ENCODE measurements at regions not wholly inside any gene's neighbourhood (a gene's known extent, or its start where the extent isn't known, plus 50 kb on each side); places are given as distances from the start of the nearest gene placed in this dataset.

DNA sequence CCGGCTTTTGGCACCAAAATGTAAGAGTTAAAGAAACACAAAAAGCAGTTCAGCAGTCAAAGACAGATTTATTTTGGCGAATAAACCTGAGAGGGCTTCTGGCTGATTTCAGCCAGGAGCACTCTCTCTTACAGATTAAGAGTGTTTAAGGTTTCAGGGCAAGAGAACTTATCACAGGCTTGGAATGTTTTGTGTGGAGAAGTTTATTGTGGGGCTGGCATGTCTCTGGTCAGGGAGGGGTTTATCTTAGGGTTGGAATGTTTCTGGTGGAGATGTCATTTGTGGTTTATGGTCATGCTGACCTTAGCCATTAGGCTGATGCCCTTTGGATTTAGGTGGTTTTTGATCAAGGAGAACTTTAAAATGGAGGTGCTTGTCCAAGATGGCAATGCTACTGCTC is 622.3 kb upstream of the PTPRD start:
- Mint-ChIP-seq H3K4me3 (no peak overlapping the region), H3K9me3 (ENCODE audit: low read depth) (peaks cover 14% of the 10 kb centered on the region), H3K36me3 (ENCODE audit: low read depth) (no peaks in the 10 kb centered on the region), H3K27me3 (no peaks in the 10 kb centered on the region), H3K27ac (no peak overlapping the region), H3K4me1 (no peaks in the 10 kb centered on the region)
- ChIA-PET CTCF (no interaction called here), POLR2A (no interaction called here)
- DNase-seq (no peak), ATAC-seq (no peak)
- intact Hi-C loops (cut with DNase I, micrococcal nuclease), result no loop called here

- CTCF ChIA-PET, result no interaction called here
- intact Hi-C loops (cut with DNase I, micrococcal nuclease), result no loop called here
- Mint-ChIP-seq H3K27ac (no peak overlapping the region), H3K36me3 (ENCODE audit: low read depth) (no peaks in the 10 kb centered on the region), H3K4me1 (no peaks in the 10 kb centered on the region), H3K4me3 (no peak overlapping the region), H3K27me3 (no peaks in the 10 kb centered on the region), H3K9me3 (ENCODE audit: low read depth) (peaks cover 19% of the 10 kb centered on the region)
- no peak for DNase-seq
- no peak for ATAC-seq
- POLR2A ChIA-PET, result no interaction called here
Measured at GRCh38 chr9:11241779-11242178, 629.0 kb upstream of the PTPRD start.

DNA sequence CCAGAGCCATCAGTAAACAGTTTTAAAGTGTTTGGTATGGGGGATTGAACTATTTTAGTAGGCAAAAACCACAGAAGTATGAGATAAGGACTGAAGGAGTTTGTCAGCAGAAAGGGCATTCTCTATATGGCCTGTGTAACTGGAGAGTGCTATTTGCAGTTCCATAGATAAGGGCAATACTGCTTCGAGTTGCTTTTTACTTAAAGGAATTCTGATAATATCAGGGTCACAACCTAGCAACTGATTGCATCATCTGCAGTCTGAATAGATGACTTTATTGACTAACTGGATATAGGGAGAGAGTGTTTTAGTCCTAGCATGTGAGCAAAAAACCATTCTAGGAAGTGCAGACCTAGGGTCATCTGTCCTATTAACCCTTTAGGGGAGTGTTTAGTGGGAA is 645.2 kb upstream of the PTPRD start:
- H3K36me3 Mint-ChIP-seq (ENCODE audit: low read depth), result no peaks in the 10 kb centered on the region
- H3K4me1 Mint-ChIP-seq, result no peaks in the 10 kb centered on the region
- no peak overlapping the region for H3K27ac Mint-ChIP-seq
- POLR2A ChIA-PET, result no interaction called here
- no peak overlapping the region for H3K4me3 Mint-ChIP-seq
- H3K9me3 Mint-ChIP-seq (ENCODE audit: low read depth), result peaks cover 27% of the 10 kb centered on the region
- ATAC-seq (no peak), DNase-seq (no peak)
- CTCF ChIA-PET, result no interaction called here
- no peaks in the 10 kb centered on the region for H3K27me3 Mint-ChIP-seq
- intact Hi-C loops (cut with DNase I, micrococcal nuclease), result no loop called here

DNA sequence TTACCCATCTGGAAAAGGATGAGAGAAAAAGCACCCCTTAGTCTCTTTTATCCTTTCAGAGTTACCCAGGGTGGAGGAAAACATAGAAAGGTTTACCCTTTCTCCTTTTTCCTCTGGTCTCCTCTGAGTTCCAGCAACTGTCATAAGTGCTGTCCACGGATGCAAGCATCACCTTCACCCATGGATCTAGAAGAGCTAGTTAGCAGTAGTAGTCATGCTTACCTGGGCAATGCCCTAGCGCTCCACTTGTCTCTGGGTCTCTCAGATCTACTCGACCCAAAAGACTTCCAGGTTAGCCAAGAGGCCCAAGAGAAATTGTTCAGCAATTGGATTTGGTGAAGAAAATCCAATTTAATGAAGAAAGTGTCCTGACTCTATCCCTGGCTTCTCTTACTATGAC is 656.2 kb upstream of the PTPRD start:
- no peak for ATAC-seq
- no peaks in the 10 kb centered on the region for H3K27me3 Mint-ChIP-seq
- intact Hi-C loops (cut with DNase I, micrococcal nuclease), result no loop called here
- ChIA-PET CTCF (no interaction called here), POLR2A (no interaction called here)
- H3K4me1 Mint-ChIP-seq, result no peaks in the 10 kb centered on the region
- no peak overlapping the region for H3K27ac Mint-ChIP-seq
- no peak overlapping the region for H3K4me3 Mint-ChIP-seq
- no peak for DNase-seq
- H3K36me3 Mint-ChIP-seq (ENCODE audit: low read depth), result no peaks in the 10 kb centered on the region
- peaks cover 25% of the 10 kb centered on the region for H3K9me3 Mint-ChIP-seq (ENCODE audit: low read depth)

GRCh38 chr9:11275158-11275695 is 662.4 kb upstream of the PTPRD start:
- intact Hi-C loops (cut with DNase I, micrococcal nuclease), result no loop called here
- no peaks in the 10 kb centered on the region for H3K27me3 Mint-ChIP-seq
- ChIA-PET CTCF (no interaction called here), POLR2A (no interaction called here)
- H3K4me3 Mint-ChIP-seq, result no peak overlapping the region
- peaks cover 4% of the 10 kb centered on the region for H3K9me3 Mint-ChIP-seq (ENCODE audit: low read depth)
- DNase-seq (no peak), ATAC-seq (no peak)
- H3K36me3 Mint-ChIP-seq (ENCODE audit: low read depth), result no peaks in the 10 kb centered on the region
- H3K4me1 Mint-ChIP-seq, result no peaks in the 10 kb centered on the region
- no peak overlapping the region for H3K27ac Mint-ChIP-seq

- ATAC-seq (no peak), DNase-seq (no peak)
- H3K27ac Mint-ChIP-seq, result no peak overlapping the region
- H3K36me3 Mint-ChIP-seq (ENCODE audit: low read depth), result no peaks in the 10 kb centered on the region
- no peaks in the 10 kb centered on the region for H3K4me1 Mint-ChIP-seq
- intact Hi-C loops (cut with DNase I, micrococcal nuclease), result no loop called here
- POLR2A ChIA-PET, result no interaction called here
- H3K4me3 Mint-ChIP-seq, result no peak overlapping the region
- H3K27me3 Mint-ChIP-seq, result no peaks in the 10 kb centered on the region
- CTCF ChIA-PET, result no interaction called here
- H3K9me3 Mint-ChIP-seq (ENCODE audit: low read depth), result peaks cover 14% of the 10 kb centered on the region
Measured at GRCh38 chr9:11312966-11313365, 700.2 kb upstream of the PTPRD start.

DNA sequence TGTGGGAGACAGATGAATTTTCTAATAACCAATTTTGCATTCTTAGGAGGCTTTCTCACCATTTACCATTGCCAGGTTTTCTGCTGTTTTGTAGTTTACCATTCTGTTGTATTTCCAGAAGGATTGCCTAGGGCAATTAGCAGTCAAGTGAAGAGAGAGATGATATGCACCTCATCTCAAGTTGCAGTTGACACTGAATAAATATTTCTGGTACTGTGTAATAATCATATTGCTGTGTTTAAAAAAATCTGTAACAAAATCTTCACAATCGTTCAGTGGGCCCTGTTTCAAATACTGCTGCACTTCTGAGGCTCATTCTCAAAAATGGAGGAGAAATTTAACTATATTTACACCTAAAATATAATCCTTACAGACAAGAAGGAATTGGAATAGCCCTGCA is 706.1 kb upstream of the PTPRD start:
- no peaks in the 10 kb centered on the region for H3K27me3 Mint-ChIP-seq
- intact Hi-C loops (cut with DNase I, micrococcal nuclease), result no loop called here

GRCh38 chr9:11319538-11319937 is 706.7 kb upstream of the PTPRD start:
- ATAC-seq (no peak), DNase-seq (no peak)
- Mint-ChIP-seq H3K36me3 (ENCODE audit: low read depth) (no peaks in the 10 kb centered on the region), H3K4me3 (no peak overlapping the region), H3K9me3 (ENCODE audit: low read depth) (peaks cover 2% of the 10 kb centered on the region), H3K27ac (no peak overlapping the region), H3K27me3 (no peaks in the 10 kb centered on the region), H3K4me1 (no peaks in the 10 kb centered on the region)
- intact Hi-C loops (cut with DNase I, micrococcal nuclease), result no loop called here
- ChIA-PET POLR2A (no interaction called here), CTCF (no interaction called here)

More for the DNA sequence above, 706.1 kb upstream of the PTPRD start:
- no peak for ATAC-seq
- POLR2A ChIA-PET, result no interaction called here
- Mint-ChIP-seq H3K9me3 (ENCODE audit: low read depth) (peaks cover 2% of the 10 kb centered on the region), H3K27ac (no peak overlapping the region), H3K4me3 (no peak overlapping the region), H3K4me1 (no peaks in the 10 kb centered on the region), H3K36me3 (ENCODE audit: low read depth) (no peaks in the 10 kb centered on the region)
- no peak for DNase-seq
- CTCF ChIA-PET, result no interaction called here

DNA sequence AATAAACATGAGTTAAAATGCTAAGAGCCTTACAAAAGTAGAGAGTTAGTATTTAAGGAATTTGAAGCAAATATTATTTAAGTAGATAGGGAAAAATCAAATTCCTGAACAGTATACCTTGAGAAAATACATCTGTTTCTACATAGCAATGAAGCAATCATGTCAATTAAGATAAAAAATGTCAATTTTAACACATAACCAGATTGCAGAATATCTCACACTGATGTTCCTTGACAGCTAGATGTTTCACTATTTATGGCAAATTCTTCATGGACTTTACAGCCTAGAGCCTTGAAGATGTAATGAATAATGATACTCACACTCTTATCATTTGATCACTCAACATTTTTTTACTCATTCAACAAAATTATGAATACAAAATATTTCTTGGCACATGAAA is 708.2 kb upstream of the PTPRD start:
- intact Hi-C loops (cut with DNase I, micrococcal nuclease), result no loop called here
- ChIA-PET POLR2A (no interaction called here), CTCF (no interaction called here)
- no peak for DNase-seq
- Mint-ChIP-seq H3K27ac (no peak overlapping the region), H3K4me1 (no peaks in the 10 kb centered on the region), H3K4me3 (no peak overlapping the region), H3K27me3 (no peaks in the 10 kb centered on the region), H3K36me3 (ENCODE audit: low read depth) (no peaks in the 10 kb centered on the region), H3K9me3 (ENCODE audit: low read depth) (no peaks in the 10 kb centered on the region)
- no peak for ATAC-seq

DNA sequence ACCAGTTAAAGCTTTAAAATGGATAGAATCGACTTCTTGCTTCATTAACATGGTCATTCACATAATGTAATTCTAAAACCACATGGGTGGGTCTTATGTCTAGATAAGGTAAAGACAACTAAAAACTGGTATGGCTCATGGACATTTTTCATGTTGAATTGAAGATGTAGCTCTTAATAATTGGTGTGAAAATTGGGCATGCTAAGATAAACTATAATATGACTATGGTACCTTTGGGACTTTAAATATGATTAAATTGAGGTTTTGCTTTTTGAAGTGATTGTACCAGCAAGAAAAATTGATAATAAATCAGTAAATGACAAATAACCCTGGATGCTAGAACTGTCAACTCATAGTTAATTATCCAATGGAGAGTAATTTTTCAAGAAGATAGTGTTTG is 710.7 kb upstream of the PTPRD start:
- CTCF ChIA-PET, result no interaction called here
- H3K4me1 Mint-ChIP-seq, result no peaks in the 10 kb centered on the region

GRCh38 chr9:11326231-11326630 is 713.4 kb upstream of the PTPRD start:
- H3K4me3 Mint-ChIP-seq, result no peak overlapping the region
- no peaks in the 10 kb centered on the region for H3K36me3 Mint-ChIP-seq (ENCODE audit: low read depth)
- ATAC-seq (no peak), DNase-seq (no peak)
- no peaks in the 10 kb centered on the region for H3K27me3 Mint-ChIP-seq
- no peaks in the 10 kb centered on the region for H3K4me1 Mint-ChIP-seq
- no peak overlapping the region for H3K27ac Mint-ChIP-seq
- intact Hi-C loops (cut with DNase I, micrococcal nuclease), result no loop called here
- peaks cover 5% of the 10 kb centered on the region for H3K9me3 Mint-ChIP-seq (ENCODE audit: low read depth)
- POLR2A ChIA-PET, result no interaction called here
- CTCF ChIA-PET, result no interaction called here

More for the DNA sequence above, 710.7 kb upstream of the PTPRD start:
- POLR2A ChIA-PET, result no interaction called here
- no peaks in the 10 kb centered on the region for H3K36me3 Mint-ChIP-seq (ENCODE audit: low read depth)
- no peaks in the 10 kb centered on the region for H3K27me3 Mint-ChIP-seq
- ATAC-seq (no peak), DNase-seq (no peak)
- H3K27ac Mint-ChIP-seq, result no peak overlapping the region
- H3K9me3 Mint-ChIP-seq (ENCODE audit: low read depth), result peaks cover 3% of the 10 kb centered on the region
- no peak overlapping the region for H3K4me3 Mint-ChIP-seq
- intact Hi-C loops (cut with DNase I, micrococcal nuclease), result no loop called here

DNA sequence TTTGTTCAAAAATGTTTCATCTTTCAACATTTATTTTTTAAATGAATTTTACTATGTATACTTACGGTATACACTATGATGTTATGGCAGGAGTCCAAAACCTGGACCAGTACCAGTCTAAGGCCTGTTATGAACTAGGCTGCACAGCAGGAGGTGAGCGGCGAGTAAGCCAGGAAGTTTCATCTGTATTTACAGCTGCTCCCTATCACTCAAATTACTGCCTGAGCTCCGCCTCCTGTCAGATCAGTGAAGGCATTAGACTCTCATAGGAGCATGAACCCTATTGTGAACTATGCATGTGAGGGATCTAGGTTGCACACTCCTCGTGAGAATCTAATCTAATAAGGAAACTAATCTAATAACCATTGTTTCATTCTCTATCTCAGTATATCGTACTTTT is 715.5 kb upstream of the PTPRD start:
- H3K9me3 Mint-ChIP-seq (ENCODE audit: low read depth), result peaks cover 7% of the 10 kb centered on the region
- ChIA-PET CTCF (no interaction called here), POLR2A (no interaction called here)
- no peaks in the 10 kb centered on the region for H3K36me3 Mint-ChIP-seq (ENCODE audit: low read depth)
- DNase-seq, result no peak
- no peaks in the 10 kb centered on the region for H3K27me3 Mint-ChIP-seq
- intact Hi-C loops (cut with DNase I, micrococcal nuclease), result no loop called here
- H3K4me1 Mint-ChIP-seq, result no peaks in the 10 kb centered on the region
- no peak overlapping the region for H3K27ac Mint-ChIP-seq
- ATAC-seq, result no peak
- no peak overlapping the region for H3K4me3 Mint-ChIP-seq

- peaks cover 4% of the 10 kb centered on the region for H3K9me3 Mint-ChIP-seq (ENCODE audit: low read depth)
- intact Hi-C loops (cut with DNase I, micrococcal nuclease), result no loop called here
- no peak overlapping the region for H3K27ac Mint-ChIP-seq
- POLR2A ChIA-PET, result no interaction called here
- no peak overlapping the region for H3K4me3 Mint-ChIP-seq
- no peak for ATAC-seq
- DNase-seq, result no peak
- H3K36me3 Mint-ChIP-seq (ENCODE audit: low read depth), result no peaks in the 10 kb centered on the region
- H3K4me1 Mint-ChIP-seq, result no peaks in the 10 kb centered on the region
- H3K27me3 Mint-ChIP-seq, result no peaks in the 10 kb centered on the region
- CTCF ChIA-PET, result no interaction called here
Measured at GRCh38 chr9:11335011-11335410, 722.2 kb upstream of the PTPRD start.

All from activated CD4-positive, alpha-beta T cell treated with anti-CD3 and anti-CD28 coated beads for 36 hours (primary cell).